Stimulated activated CD8-positive, alpha-beta memory T cell treated with anti-CD3 and anti-CD28 coated beads, Interleukin-15, amount 100 ng/mL, for 1 hour (primary cell): ENCODE measurements at regions not wholly inside any gene's neighbourhood (a gene's known extent, or its start where the extent isn't known, plus 50 kb on each side); places are given as distances from the start of the nearest gene placed in this dataset.
A peak's percentile ranks its signal among the peaks of the same experiment; 100 is the strongest.

Source experiments
- DNase-seq: peaks from one replicate; pipeline ENCODE4 v3.0.0-alpha.2; 2020; ENCODE audit warnings: low read depth

GRCh38 chr14:76974365-76974764 lies 54.1 kb downstream of the IRF2BPL start:
- no peak for DNase-seq

GRCh38 chr14:76971549-76971948 lies 57.0 kb downstream of the IRF2BPL start:
- no peak for DNase-seq

- DNase-seq, result no peak
Observed at GRCh38 chr14:76968621-76969063, 59.9 kb downstream of the IRF2BPL start.

GRCh38 chr14:76967788-76968187 lies 60.7 kb downstream of the IRF2BPL start:
- DNase-seq, result no peak

GRCh38 chr14:76965232-76965631 lies 63.3 kb downstream of the IRF2BPL start:
- DNase-seq, result no peak

- DNase-seq, result no peak
Observed at GRCh38 chr14:76964695-76965094, 63.8 kb downstream of the IRF2BPL start.

- no peak for DNase-seq
Observed at GRCh38 chr14:76963372-76963771, 65.1 kb downstream of the IRF2BPL start.

GRCh38 chr14:76962303-76962660 lies 66.2 kb downstream of the IRF2BPL start:
- no peak for DNase-seq

- DNase-seq, result peak; percentile 92
Observed at GRCh38 chr14:76961631-76962302, 66.7 kb downstream of the IRF2BPL start.

- no peak for DNase-seq
Observed at GRCh38 chr14:76958980-76959710, 69.4 kb downstream of the IRF2BPL start.

- no peak for DNase-seq
Observed at GRCh38 chr14:76958020-76958979, 70.2 kb downstream of the IRF2BPL start.

- DNase-seq, result no peak
Observed at GRCh38 chr14:76957224-76957891, 71.2 kb downstream of the IRF2BPL start.

- DNase-seq, result peak; percentile 49
Observed at GRCh38 chr14:76956316-76957090, 72.0 kb downstream of the IRF2BPL start.

- no peak for DNase-seq
Observed at GRCh38 chr14:76955575-76956315, 72.8 kb downstream of the IRF2BPL start.

GRCh38 chr14:76954394-76955190 lies 73.9 kb downstream of the IRF2BPL start:
- DNase-seq, result no peak

GRCh38 chr14:76953311-76953945 lies 75.1 kb downstream of the IRF2BPL start:
- DNase-seq, result no peak

- no peak for DNase-seq
Observed at GRCh38 chr14:76951166-76951565, 77.3 kb downstream of the IRF2BPL start.

- DNase-seq, result no peak
Observed at GRCh38 chr14:76950055-76951020, 78.2 kb downstream of the IRF2BPL start.
